Natural killer cell (primary cell): ENCODE measurements at regions not wholly inside any gene's neighbourhood (a gene's known extent, or its start where the extent isn't known, plus 50 kb on each side); places are given as distances from the start of the nearest gene placed in this dataset.

ENCODE experiments used
- ATAC-seq, 3 donors: fragments of 150-1000 bp in 2 of 3; fragments of 200-7000 bp in 1 of 3; cut with Tn5 transposase; 1 replicate in 1 of 3; 2 replicates in 2 of 3; pipeline ENCODE4 v1.10.0; 2021; ENCODE audit warnings: mild to moderate bottlenecking in 2 of 3, moderate library complexity in 2 of 3
- DNase-seq, 2 donors: peaks; one replicate each; pipeline versions ENCODE4 v3.0.0 to v3.0.0-alpha.2; 2013 to 2021; ENCODE audit warnings: mixed read lengths in 1 of 2
- H3K27ac ChIP-seq: one replicate; pipeline ENCODE4 v1.5.1; 2013; ENCODE audit warnings: mild to moderate bottlenecking, low read length
- H3K27me3 ChIP-seq: one replicate; pipeline ENCODE4 v1.6.1; 2013; ENCODE audit warnings: low read length; ENCODE audit not compliant: control insufficient read depth, insufficient read depth
- H3K36me3 ChIP-seq: one replicate; pipeline ENCODE4 v1.6.1; 2013; ENCODE audit warnings: low read length; ENCODE audit not compliant: control insufficient read depth, insufficient read depth
- H3K4me1 ChIP-seq: one replicate; pipeline ENCODE4 v1.6.1; 2013; ENCODE audit warnings: low read length; ENCODE audit not compliant: control insufficient read depth, insufficient read depth
- H3K4me3 ChIP-seq: one replicate; pipeline ENCODE4 v1.5.1; 2013; ENCODE audit warnings: low read length
- H3K9me3 ChIP-seq: one replicate; pipeline ENCODE4 v1.6.1; 2013; ENCODE audit warnings: low read length; ENCODE audit not compliant: control insufficient read depth, insufficient read depth
- H3K27ac Mint-ChIP-seq, 2 donors: one replicate each; pipeline ENCODE4 v1.8.0; 2022; ENCODE audit warnings: mild to moderate bottlenecking in 2 of 2, mixed read lengths in 2 of 2, moderate library complexity in 1 of 2
- H3K27me3 Mint-ChIP-seq, 2 donors: one replicate each; pipeline ENCODE4 v1.8.0; 2022; ENCODE audit warnings: low read depth in 2 of 2, mixed read lengths in 2 of 2
- H3K36me3 Mint-ChIP-seq: one replicate; pipeline ENCODE4 v1.8.0; 2022; ENCODE audit warnings: mixed read lengths
- H3K4me1 Mint-ChIP-seq, 2 donors: one replicate each; pipeline ENCODE4 v1.8.0; 2022; ENCODE audit warnings: mixed read lengths in 2 of 2
- H3K4me3 Mint-ChIP-seq: one replicate; pipeline ENCODE4 v1.8.0; 2022; ENCODE audit warnings: mild to moderate bottlenecking, moderate library complexity, mixed read lengths
- H3K9me3 Mint-ChIP-seq, 2 donors: one replicate each; pipeline ENCODE4 v1.8.0; 2022; ENCODE audit warnings: mixed read lengths in 2 of 2
- WGBS: methylation state at CpG from one replicate; pipeline ENCODE4 v1.1.7; 2013; ENCODE audit warnings: missing lambda C conversion rate; ENCODE audit not compliant: insufficient coverage; 5-methylcytosine and 5-hydroxymethylcytosine counted together
- intact Hi-C: fragments of 100-400 bp; cut with micrococcal nuclease; formaldehyde crosslinking; loops from one replicate; pipeline ENCODE4 v1.14.2; 2022
- TF ChIP-seq, protein P1 (sequence below): fragments of 200-600 bp; IDR thresholded peaks from one replicate; pipeline ENCODE4 v1.8.0; 2022; ENCODE audit warnings: antibody characterized with exemption

- 0% methylated on average over 1 of the region's 4 CpGs for WGBS
- Mint-ChIP-seq H3K4me1 (no peaks in the 10 kb centered on the region), H3K4me3 (no peak overlapping the region), H3K9me3 (peaks cover 6% of the 10 kb centered on the region in 2 donors), H3K36me3 (no peaks in the 10 kb centered on the region), H3K27me3 (no peaks in the 10 kb centered on the region), H3K27ac (no peak overlapping the region)
- Histone ChIP-seq H3K27ac (no peak overlapping the region), H3K9me3 (no peaks in the 10 kb centered on the region), H3K27me3 (no peaks in the 10 kb centered on the region), H3K4me1 (no peaks in the 10 kb centered on the region), H3K4me3 (no peak overlapping the region), H3K36me3 (no peaks in the 10 kb centered on the region)
- TF ChIP-seq, protein P1, sequence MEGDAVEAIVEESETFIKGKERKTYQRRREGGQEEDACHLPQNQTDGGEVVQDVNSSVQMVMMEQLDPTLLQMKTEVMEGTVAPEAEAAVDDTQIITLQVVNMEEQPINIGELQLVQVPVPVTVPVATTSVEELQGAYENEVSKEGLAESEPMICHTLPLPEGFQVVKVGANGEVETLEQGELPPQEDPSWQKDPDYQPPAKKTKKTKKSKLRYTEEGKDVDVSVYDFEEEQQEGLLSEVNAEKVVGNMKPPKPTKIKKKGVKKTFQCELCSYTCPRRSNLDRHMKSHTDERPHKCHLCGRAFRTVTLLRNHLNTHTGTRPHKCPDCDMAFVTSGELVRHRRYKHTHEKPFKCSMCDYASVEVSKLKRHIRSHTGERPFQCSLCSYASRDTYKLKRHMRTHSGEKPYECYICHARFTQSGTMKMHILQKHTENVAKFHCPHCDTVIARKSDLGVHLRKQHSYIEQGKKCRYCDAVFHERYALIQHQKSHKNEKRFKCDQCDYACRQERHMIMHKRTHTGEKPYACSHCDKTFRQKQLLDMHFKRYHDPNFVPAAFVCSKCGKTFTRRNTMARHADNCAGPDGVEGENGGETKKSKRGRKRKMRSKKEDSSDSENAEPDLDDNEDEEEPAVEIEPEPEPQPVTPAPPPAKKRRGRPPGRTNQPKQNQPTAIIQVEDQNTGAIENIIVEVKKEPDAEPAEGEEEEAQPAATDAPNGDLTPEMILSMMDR = no peak
- no peak for DNase-seq
- intact Hi-C loops = no loop called here
- ATAC-seq = no peak
Observed at GRCh38 chr16:7270006-7270405, 62.6 kb upstream of the RBFOX1 start.

DNA sequence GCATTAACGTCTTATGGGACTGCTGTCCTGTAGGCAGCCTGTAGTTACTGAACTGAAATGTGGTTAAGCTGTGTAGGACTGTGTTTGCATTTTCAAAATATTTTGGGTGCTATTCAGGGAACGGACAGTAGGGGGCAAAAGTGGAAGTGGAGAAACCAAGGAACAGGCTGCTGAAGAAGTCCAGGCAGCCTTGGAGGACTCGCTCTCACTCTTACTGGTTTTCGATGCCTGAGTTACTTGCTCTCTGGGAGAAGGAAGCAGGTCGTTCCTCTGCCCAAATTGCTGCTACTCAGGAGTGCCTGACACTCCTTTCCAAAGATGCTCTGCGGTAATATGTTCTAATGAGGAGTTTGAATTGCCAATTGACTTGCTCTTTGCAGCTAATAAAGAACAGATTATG lies 64.5 kb upstream of the RBFOX1 start:
- H3K27me3 Mint-ChIP-seq = no peaks in the 10 kb centered on the region
- peaks cover 4 to 7% of the 10 kb centered on the region in 2 donors for H3K9me3 Mint-ChIP-seq
- no peak for DNase-seq
- Histone ChIP-seq H3K27me3 (no peaks in the 10 kb centered on the region), H3K4me3 (no peak overlapping the region), H3K27ac (no peak overlapping the region), H3K4me1 (no peaks in the 10 kb centered on the region), H3K9me3 (no peaks in the 10 kb centered on the region), H3K36me3 (no peaks in the 10 kb centered on the region)
- no peak overlapping the region for H3K4me3 Mint-ChIP-seq
- intact Hi-C loops = no loop called here
- no peak for ATAC-seq
- TF ChIP-seq, protein P1 = no peak
- no peak overlapping the region for H3K27ac Mint-ChIP-seq
- 12% methylated on average over 6 of the region's 6 CpGs for WGBS
- no peaks in the 10 kb centered on the region for H3K36me3 Mint-ChIP-seq
- H3K4me1 Mint-ChIP-seq = no peaks in the 10 kb centered on the region

GRCh38 chr16:7257016-7257415 lies 75.6 kb upstream of the RBFOX1 start:
- peaks cover 7 to 9% of the 10 kb centered on the region in 2 donors for H3K9me3 Mint-ChIP-seq

GRCh38 chr16:7246578-7246977 lies 86.1 kb upstream of the RBFOX1 start:
- ATAC-seq (no peak), DNase-seq (no peak)
- intact Hi-C loops = no loop called here
- Mint-ChIP-seq H3K4me3 (no peak overlapping the region), H3K9me3 (peaks cover 5 to 7% of the 10 kb centered on the region in 2 donors), H3K27ac (no peak overlapping the region), H3K36me3 (no peaks in the 10 kb centered on the region), H3K27me3 (no peaks in the 10 kb centered on the region), H3K4me1 (no peaks in the 10 kb centered on the region)
- no peaks in the 10 kb centered on the region for H3K27me3 ChIP-seq
- WGBS = 42% methylated on average over 6 of the region's 6 CpGs
- TF ChIP-seq, protein P1 = no peak
- no peak overlapping the region for H3K4me3 ChIP-seq
- no peak overlapping the region for H3K27ac ChIP-seq
- no peaks in the 10 kb centered on the region for H3K36me3 ChIP-seq
- no peaks in the 10 kb centered on the region for H3K4me1 ChIP-seq
- no peaks in the 10 kb centered on the region for H3K9me3 ChIP-seq

More at GRCh38 chr16:7257016-7257415, 75.6 kb upstream of the RBFOX1 start:
- Histone ChIP-seq H3K27ac (no peak overlapping the region), H3K4me3 (no peak overlapping the region), H3K36me3 (no peaks in the 10 kb centered on the region), H3K4me1 (no peaks in the 10 kb centered on the region), H3K27me3 (no peaks in the 10 kb centered on the region), H3K9me3 (no peaks in the 10 kb centered on the region)
- TF ChIP-seq, protein P1 = no peak
- Mint-ChIP-seq H3K36me3 (no peaks in the 10 kb centered on the region), H3K27me3 (no peaks in the 10 kb centered on the region), H3K4me3 (no peak overlapping the region), H3K4me1 (no peaks in the 10 kb centered on the region), H3K27ac (no peak overlapping the region)
- WGBS = 86% methylated on average over 11 of the region's 11 CpGs
- ATAC-seq (no peak), DNase-seq (no peak)
- intact Hi-C loops = no loop called here
